Islet of Langerhans (tissue), 1 donor: ENCODE measurements at regions not wholly inside any gene's neighbourhood (a gene's known extent, or its start where the extent isn't known, plus 50 kb on each side); places are given as distances from the start of the nearest gene placed in this dataset.

Experiments
- FAIRE-seq: peaks from one replicate; lab custom pipeline; 2011; peaks lifted over from hg19 to GRCh38; lab: Jason Lieb, UNC

- no peak for FAIRE-seq
These were observed 95.0 kb upstream of the ALDH1A3 start for GRCh38 chr15:100784493-100785180.

GRCh38 chr15:100785181-100786138, 94.2 kb upstream of the ALDH1A3 start:
- no peak for FAIRE-seq

- FAIRE-seq = no peak
These were observed 93.5 kb upstream of the ALDH1A3 start for GRCh38 chr15:100786139-100786531.

GRCh38 chr15:100786901-100787566, 92.6 kb upstream of the ALDH1A3 start:
- FAIRE-seq = no peak

GRCh38 chr15:100787567-100788417, 91.8 kb upstream of the ALDH1A3 start:
- no peak for FAIRE-seq

DNA sequence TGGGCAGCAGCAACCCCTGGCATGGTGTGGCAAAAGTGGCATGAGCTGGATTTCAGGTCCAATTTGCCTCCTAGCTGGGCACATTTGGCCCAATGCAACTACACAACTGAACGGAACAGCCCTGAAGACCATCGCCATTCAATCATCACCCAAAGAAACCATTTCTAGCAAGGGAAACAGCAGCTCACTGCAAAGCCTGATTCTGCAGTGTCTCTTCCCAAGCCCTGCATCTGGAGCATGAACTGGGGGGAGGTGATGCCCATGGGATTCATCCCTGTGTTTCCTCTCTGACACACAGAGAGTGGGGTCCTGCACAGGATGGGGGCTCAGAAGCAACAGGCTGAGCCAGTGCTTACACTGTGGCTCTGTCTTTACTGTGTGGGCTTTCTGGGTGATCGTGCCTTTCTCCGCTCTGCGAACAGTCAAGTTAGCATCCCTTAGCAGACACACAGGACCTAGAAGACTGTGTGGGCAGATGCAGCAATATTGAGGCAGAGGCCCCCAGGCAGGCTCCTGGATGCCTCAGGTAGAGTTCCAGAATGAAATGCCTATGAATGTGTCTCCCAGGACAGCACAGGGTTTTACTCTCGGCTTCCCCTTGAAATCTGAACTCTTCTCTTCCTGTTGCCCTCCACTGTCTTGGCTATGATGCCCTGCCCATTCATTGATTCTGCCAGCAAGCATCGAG, 91.1 kb upstream of the ALDH1A3 start:
- no peak for FAIRE-seq

- FAIRE-seq = no peak
These were observed 88.8 kb upstream of the ALDH1A3 start for GRCh38 chr15:100790786-100791265.

DNA sequence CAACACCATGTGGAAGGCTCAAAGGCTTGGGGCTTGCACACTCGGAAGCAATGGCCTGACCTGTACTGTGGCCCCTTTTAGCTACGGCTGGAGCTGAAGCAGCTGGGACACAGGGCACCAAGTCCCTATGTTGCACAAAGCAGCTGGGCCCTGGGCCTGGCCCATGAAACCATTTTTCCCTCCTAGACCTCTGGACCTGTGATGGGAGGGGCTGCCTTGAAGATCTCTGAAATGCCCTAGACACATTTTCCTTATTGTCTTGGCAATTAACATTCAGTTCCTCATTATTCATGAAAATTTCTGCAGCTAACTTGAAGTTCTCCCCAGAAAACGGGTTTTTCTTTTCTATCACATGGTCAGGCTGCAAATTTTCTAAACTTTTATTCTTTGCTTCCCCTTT, 85.6 kb upstream of the ALDH1A3 start:
- no peak for FAIRE-seq

- FAIRE-seq = no peak
These were observed 78.3 kb upstream of the ALDH1A3 start for GRCh38 chr15:100801256-100801900.

DNA sequence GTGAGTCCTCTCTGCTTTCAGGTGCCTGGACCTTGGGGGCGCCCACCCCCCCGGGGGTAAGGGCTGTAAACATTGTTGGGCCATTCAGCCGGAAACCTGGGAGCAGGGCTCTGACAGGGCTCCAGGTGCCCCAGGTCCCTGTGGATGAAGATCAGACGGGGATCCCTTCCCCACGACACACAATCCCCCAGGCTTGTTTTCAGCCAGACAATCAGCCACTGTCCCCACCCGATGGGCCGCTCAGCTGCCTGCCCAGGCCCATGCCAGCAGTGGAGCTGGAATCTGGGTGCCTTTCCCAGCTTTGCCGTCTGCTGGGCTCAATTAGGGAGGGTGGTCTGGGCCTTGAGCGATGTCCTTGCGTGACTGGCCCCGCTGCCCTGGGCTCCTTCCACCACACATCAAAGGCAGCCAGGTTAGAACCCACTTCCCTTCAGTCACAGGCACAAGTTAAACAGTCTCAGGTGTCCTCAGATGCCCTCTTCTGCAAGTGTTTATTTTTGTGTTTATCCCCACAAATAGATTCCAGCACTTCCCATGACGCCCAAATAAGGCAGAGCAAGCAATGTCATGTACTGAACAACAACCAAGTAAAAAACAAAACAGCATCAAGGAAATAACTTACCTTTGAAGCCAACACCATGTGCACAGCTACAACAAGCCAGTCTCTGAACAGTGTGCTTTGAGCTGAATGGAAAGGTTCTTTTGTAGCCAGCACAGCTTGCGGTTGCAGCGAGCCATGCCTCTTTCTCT, 77.0 kb upstream of the ALDH1A3 start:
- FAIRE-seq = no peak

GRCh38 chr15:100803171-100803440, 76.5 kb upstream of the ALDH1A3 start:
- no peak for FAIRE-seq

GRCh38 chr15:100806157-100806556, 73.5 kb upstream of the ALDH1A3 start:
- FAIRE-seq = no peak

DNA sequence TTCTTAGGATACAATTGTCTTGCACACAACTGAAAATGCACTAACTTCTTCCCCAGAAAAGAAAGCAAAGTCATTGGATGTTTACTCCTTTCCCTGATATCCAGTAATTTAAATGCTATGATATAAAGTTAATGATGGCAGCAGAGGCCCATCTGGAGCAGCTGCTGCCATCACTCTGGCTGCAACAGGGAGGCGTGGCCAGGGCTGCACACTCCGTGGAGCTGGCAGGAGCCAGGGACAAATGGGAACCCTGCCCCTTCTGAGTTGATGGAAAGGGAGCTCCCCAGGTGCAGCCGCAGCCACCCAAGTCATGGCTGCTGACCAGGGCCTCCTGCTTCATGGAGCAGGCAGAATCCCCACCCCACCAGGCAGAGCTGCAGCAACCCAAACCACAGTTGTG, 72.6 kb upstream of the ALDH1A3 start:
- FAIRE-seq = no peak

GRCh38 chr15:100808691-100809090, 70.9 kb upstream of the ALDH1A3 start:
- FAIRE-seq = no peak

- FAIRE-seq = no peak
These were observed 70.5 kb upstream of the ALDH1A3 start for GRCh38 chr15:100809151-100809550.

DNA sequence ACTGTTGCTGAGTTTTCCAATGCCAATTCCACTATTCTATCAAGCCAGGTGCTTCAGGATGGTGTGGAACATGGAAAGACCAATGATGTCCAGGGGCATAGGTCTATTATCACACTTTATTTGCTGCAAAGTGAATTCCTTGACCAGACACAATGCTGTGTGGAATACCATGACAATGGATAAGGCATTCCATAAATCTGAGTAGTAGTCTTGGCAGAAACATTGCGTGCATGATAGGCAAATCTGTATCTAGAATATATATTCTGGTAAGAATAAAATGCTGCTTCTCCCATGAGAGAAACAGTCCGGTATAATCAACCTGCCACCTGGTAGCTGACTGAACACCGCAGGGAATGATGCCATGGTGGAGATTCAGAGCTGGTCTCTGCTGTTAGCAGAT, 70.0 kb upstream of the ALDH1A3 start:
- no peak for FAIRE-seq

GRCh38 chr15:100810229-100810628, 69.4 kb upstream of the ALDH1A3 start:
- no peak for FAIRE-seq

DNA sequence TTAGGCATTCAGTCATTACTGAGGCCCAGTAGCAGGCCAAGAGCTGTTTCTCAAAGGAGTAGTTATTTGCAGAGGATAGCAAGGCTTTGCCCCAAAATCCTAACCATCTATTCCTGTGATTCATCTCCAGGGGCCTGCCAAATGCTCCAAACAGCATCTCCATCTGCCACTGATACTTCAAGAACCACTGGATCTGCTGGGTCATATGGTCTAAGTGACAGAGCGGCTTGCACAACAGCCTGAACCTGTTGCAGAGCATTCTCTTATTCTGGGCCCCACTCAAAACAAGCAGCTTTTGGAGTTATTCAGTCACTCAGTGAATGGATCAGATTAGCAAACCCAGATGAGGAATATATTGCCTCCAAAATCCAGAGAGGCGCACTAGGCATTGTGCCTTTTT, 68.8 kb upstream of the ALDH1A3 start:
- FAIRE-seq = no peak

- FAIRE-seq = no peak
These were observed 66.8 kb upstream of the ALDH1A3 start for GRCh38 chr15:100812802-100813201.

- FAIRE-seq = no peak
These were observed 60.7 kb upstream of the ALDH1A3 start for GRCh38 chr15:100818927-100819326.
